Colonic mucosa (tissue), 4 donors: ENCODE measurements at regions not wholly inside any gene's neighbourhood (a gene's known extent, or its start where the extent isn't known, plus 50 kb on each side); places are given as distances from the start of the nearest gene placed in this dataset.

Experiments used
- DNase-seq: peaks from one replicate; pipeline ENCODE4 v3.0.0-alpha.2; 2020
- H3K27ac ChIP-seq: fragments of 200-600 bp; one replicate; pipeline ENCODE4 v1.8.0; 2021
- H3K27me3 ChIP-seq: fragments of 200-600 bp; one replicate; pipeline ENCODE4 v1.8.0; 2021
- H3K36me3 ChIP-seq: fragments of 200-600 bp; one replicate; pipeline ENCODE4 v1.8.0; 2021
- H3K4me1 ChIP-seq: fragments of 200-600 bp; one replicate; pipeline ENCODE4 v1.8.0; 2021; ENCODE audit warnings: mild to moderate bottlenecking
- H3K4me3 ChIP-seq: fragments of 200-600 bp; one replicate; pipeline ENCODE4 v1.8.0; 2021
- H3K9ac ChIP-seq, 2 donors: one replicate each; pipeline ENCODE4 v1.7.0; 2013; ENCODE audit warnings: control low read depth in 2 of 2, low read depth in 2 of 2, low read length in 2 of 2
- H3K9me3 ChIP-seq: fragments of 200-600 bp; one replicate; pipeline ENCODE4 v1.8.0; 2021
- CTCF ChIP-seq: fragments of 200-600 bp; IDR thresholded peaks from one replicate; pipeline ENCODE4 v1.8.0; 2022; ENCODE audit warnings: antibody characterized with exemption, mild to moderate bottlenecking
- intact Hi-C: fragments of 100-400 bp; cut with DNase I; formaldehyde crosslinking; loops from one replicate; pipeline ENCODE4 v1.14.1; 2022
- donor health status: healthy.
- donor health status: DM: no; HTN: no; CAD: no.
- donor health status: DM: no; HTN: no; CAD: no.

- Histone ChIP-seq H3K9me3 (no peaks in the 10 kb centered on the region), H3K4me3 (no peak overlapping the region), H3K36me3 (no peaks in the 10 kb centered on the region), H3K4me1 (no peaks in the 10 kb centered on the region), H3K27ac (no peak overlapping the region), H3K27me3 (no peaks in the 10 kb centered on the region), H3K9ac (no peak overlapping the region)
- no peak for DNase-seq
- TF ChIP-seq CTCF, result no peak
- intact Hi-C loops, result no loop called here
These were observed 486.0 kb downstream of the REEP3 start for GRCh38 chr10:64007157-64007556.

GRCh38 chr10:64010711-64011110, 489.5 kb downstream of the REEP3 start:
- no peaks in the 10 kb centered on the region for H3K36me3 ChIP-seq
- H3K27ac ChIP-seq, result no peak overlapping the region
- intact Hi-C loops, result no loop called here

GRCh38 chr10:64011912-64012714, 490.9 kb downstream of the REEP3 start:
- TF ChIP-seq CTCF, result no peak
- intact Hi-C loops, result no loop called here
- DNase-seq, result no peak

More at GRCh38 chr10:64010711-64011110, 489.5 kb downstream of the REEP3 start:
- Histone ChIP-seq H3K27me3 (no peaks in the 10 kb centered on the region), H3K4me3 (no peak overlapping the region), H3K9ac (no peak overlapping the region), H3K9me3 (no peaks in the 10 kb centered on the region), H3K4me1 (no peaks in the 10 kb centered on the region)
- DNase-seq, result no peak
- no peak for TF ChIP-seq CTCF

GRCh38 chr10:64014281-64014680, 493.1 kb downstream of the REEP3 start:
- intact Hi-C loops, result no loop called here
- Histone ChIP-seq H3K4me3 (no peak overlapping the region), H3K36me3 (no peaks in the 10 kb centered on the region), H3K27me3 (no peaks in the 10 kb centered on the region), H3K9ac (no peak overlapping the region), H3K4me1 (no peaks in the 10 kb centered on the region), H3K9me3 (no peaks in the 10 kb centered on the region), H3K27ac (no peak overlapping the region)
- no peak for DNase-seq
- TF ChIP-seq CTCF, result no peak

More at GRCh38 chr10:64011912-64012714, 490.9 kb downstream of the REEP3 start:
- Histone ChIP-seq H3K9me3 (no peaks in the 10 kb centered on the region), H3K4me1 (no peaks in the 10 kb centered on the region), H3K27ac (no peak overlapping the region), H3K4me3 (no peak overlapping the region), H3K36me3 (no peaks in the 10 kb centered on the region), H3K27me3 (no peaks in the 10 kb centered on the region), H3K9ac (no peak overlapping the region)

GRCh38 chr10:64023926-64024470, 502.8 kb downstream of the REEP3 start:
- intact Hi-C loops, result no loop called here
- no peak for DNase-seq
- Histone ChIP-seq H3K9me3 (no peaks in the 10 kb centered on the region), H3K4me1 (no peaks in the 10 kb centered on the region), H3K36me3 (no peaks in the 10 kb centered on the region), H3K27ac (no peak overlapping the region), H3K9ac (no peak overlapping the region), H3K4me3 (no peak overlapping the region), H3K27me3 (no peaks in the 10 kb centered on the region)
- no peak for TF ChIP-seq CTCF
